GM18909 (cell line): ENCODE measurements at regions not wholly inside any gene's neighbourhood (a gene's known extent, or its start where the extent isn't known, plus 50 kb on each side); places are given as distances from the start of the nearest gene placed in this dataset.

Source experiments
- ATAC-seq: cut with Tn5 transposase; IDR thresholded peaks from one replicate; pipeline ENCODE4 v1.9.1; 2021; ENCODE audit warnings: mild to moderate bottlenecking; ENCODE audit not compliant: unreplicated experiment, poor library complexity

DNA sequence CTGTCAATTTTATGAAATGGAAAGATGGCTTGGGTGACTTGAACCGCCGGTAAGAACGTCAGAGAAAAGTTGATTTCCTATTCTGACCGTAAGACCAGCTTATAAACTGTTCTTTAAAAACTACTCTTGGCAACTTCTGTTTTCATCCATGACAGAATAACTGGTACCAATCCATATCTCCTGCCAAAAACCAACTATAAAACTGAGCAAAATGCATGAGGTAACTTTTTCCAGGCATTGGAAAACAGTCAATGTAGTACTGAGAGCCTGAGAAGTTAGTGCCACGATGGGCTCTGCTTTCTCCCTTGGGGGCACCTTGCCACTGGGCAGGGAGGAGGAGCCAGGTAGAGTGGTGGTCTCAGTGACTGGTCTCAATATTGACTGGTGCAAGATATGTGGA is 615.2 kb upstream of the TBL1XR1 start:
- no peak for ATAC-seq

DNA sequence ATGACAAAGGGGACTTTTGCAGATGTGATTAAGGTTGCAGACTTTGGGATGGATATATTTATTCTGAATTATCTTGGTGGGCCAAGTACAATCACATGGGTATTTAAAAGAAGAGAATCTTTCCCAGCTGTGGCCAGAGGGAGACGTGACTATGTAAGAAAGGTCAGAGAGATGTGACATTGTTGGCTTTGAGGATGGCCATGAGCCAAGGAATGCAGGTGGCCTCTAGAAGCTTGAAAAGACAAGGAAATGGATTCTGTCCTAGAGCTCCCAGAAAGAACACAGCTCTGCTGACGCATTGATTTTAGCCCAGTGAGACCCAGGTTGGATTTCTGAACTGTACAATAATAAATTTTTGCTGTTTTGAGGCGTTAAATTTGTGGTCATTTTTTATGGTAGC is 616.0 kb upstream of the TBL1XR1 start:
- no peak for ATAC-seq

DNA sequence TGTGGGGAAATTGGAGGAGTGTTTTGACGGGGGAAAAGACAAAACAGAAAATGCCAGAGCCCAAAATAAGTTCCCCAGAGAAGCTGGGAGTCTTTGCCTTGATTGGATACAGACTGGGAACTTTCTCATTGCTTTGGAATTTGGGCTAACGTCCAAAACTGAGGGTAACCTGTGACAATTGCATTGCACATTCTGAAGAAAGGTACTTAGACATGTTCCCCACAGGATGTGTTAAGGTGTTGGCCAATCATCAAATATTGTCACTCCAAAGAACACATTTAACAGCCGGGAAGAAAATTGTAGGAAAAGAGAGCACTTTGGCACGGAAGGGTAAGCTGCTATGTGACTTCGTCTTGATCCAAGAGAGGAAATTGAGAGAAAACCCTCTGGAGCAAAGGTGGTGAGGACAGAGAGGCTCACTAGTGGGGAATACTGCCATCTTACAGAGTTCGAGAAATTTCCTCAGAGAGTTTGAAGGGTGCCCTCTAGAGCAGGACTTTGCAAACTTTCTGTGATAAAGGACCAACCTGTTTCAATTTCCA is 619.5 kb upstream of the TBL1XR1 start:
- ATAC-seq: no peak

DNA sequence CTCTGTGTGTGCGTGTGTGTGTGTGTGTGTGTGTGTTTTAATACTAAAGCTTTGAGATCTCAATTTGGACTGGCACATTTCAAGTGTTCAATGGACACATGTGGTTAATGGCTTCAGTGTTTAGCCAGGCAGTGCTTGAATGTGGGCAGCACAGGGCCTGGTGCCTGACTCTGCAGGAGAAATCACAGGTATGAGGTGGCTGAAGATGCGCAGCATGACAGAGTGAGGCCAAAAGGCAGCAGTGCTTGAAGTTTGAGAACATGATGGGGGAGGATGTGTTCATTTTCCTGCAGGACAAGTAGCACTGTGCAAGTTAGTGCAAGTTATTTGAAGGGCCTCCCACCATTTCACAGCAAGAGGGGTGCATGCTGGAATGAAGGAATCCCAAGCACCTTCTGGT is 620.5 kb upstream of the TBL1XR1 start:
- ATAC-seq: no peak

- ATAC-seq: no peak
These were observed 621.5 kb upstream of the TBL1XR1 start for GRCh38 chr3:177818712-177819240.

GRCh38 chr3:177820683-177821316 is 623.5 kb upstream of the TBL1XR1 start:
- ATAC-seq: peak; percentile 69

DNA sequence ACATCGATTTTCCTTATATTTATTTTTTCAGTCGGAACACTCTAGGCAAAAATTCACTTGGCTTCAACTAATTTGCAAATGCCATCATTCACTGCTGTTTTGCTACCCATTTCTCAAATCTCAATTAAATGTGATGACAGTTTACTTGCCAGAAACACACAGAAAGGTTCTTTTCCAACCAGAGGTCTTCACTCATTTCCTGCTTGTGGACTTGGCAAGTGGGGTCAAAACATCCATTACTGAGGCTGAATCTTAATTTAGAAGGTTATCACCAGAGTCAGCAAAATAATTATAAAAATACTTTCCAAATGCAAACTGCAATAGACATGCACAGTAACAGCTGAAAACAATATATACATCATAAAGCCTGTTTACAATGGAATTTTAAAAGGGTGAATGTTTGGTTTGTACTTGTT is 625.4 kb upstream of the TBL1XR1 start:
- no peak for ATAC-seq

DNA sequence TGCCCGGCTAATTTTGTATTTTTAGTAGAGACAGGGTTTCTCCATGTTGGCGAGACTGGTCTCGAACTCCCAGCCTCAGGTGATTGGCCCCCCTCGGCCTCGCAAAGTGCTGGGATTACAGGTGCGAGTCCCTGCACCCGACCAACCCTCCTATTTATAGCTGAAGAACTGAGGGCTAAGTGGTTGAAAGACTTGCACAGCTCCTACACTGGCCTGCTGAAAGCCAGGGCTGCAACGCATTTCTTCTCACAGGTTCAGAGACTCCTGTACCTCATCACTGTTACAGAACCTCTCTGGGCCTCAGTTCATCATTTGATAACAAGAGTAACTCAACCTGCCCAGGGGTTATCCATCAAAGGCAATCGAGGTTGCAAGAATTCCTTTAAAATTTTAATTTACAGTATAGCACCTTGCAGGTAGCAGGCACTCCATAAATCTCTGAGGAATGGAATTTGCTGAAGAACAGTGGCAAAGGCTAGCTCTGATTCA is 626.5 kb upstream of the TBL1XR1 start:
- ATAC-seq: no peak

- no peak for ATAC-seq
These were observed 627.0 kb upstream of the TBL1XR1 start for GRCh38 chr3:177824190-177824786.

GRCh38 chr3:177824841-177825240 is 627.6 kb upstream of the TBL1XR1 start:
- no peak for ATAC-seq

- no peak for ATAC-seq
These were observed 629.0 kb upstream of the TBL1XR1 start for GRCh38 chr3:177826253-177826652.

- ATAC-seq: peak; percentile 87
These were observed 630.4 kb upstream of the TBL1XR1 start for GRCh38 chr3:177827511-177828207.

- ATAC-seq: no peak
These were observed 630.9 kb upstream of the TBL1XR1 start for GRCh38 chr3:177828208-177828565.

- no peak for ATAC-seq
These were observed 633.1 kb upstream of the TBL1XR1 start for GRCh38 chr3:177830411-177830849.

GRCh38 chr3:177831361-177831760 is 634.1 kb upstream of the TBL1XR1 start:
- no peak for ATAC-seq

GRCh38 chr3:177832880-177833279 is 635.6 kb upstream of the TBL1XR1 start:
- ATAC-seq: no peak

GRCh38 chr3:177833332-177833731 is 636.0 kb upstream of the TBL1XR1 start:
- ATAC-seq: no peak

DNA sequence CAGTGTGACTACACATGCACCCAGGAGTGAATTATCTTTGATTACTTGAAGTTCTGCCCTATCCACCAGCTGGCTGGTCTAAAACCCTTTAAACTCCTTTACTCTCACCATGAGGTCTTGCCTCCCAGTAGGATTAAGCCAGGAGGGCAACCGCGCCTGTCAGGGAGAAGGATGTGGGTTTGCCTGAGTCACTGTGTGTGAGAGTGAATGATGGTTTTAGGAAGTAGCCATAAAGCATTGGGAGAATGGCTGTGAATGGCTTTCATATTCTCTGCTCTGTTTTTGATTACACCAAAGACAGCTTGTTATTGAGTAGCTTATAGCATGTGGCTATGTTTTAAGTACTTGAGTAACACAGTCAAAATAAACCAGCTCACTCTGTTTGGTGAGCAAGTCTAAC is 637.7 kb upstream of the TBL1XR1 start:
- ATAC-seq: no peak

DNA sequence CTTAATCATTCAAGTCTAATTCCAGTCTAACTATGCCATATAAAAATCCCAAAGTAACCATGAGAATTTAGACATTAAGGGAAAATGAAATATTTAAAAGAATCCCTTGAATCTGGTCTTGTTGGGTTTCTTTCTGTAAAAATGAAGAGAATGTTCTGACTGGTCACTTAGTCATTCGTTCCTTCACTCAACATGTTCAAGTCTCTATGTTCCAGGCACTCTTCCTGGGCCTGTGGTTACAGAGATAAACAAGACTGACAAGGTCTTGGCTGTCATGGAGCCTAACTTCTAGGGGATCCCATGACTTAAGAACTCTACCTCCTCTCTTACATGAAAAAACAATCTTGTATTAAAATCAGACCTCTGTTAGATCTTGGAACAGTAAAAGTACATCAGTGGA is 638.6 kb upstream of the TBL1XR1 start:
- ATAC-seq: no peak

- no peak for ATAC-seq
These were observed 639.4 kb upstream of the TBL1XR1 start for GRCh38 chr3:177836671-177837070.
